H1 (cell line): ENCODE measurements at regions not wholly inside any gene's neighbourhood (a gene's known extent, or its start where the extent isn't known, plus 50 kb on each side); places are given as distances from the start of the nearest gene placed in this dataset.

ENCODE experiments used
- CTCF ChIA-PET: fragments of 300-600 bp; sonication (Branson Sonifier 250); formaldehyde crosslinking; loops from one replicate; lab custom pipeline; 2021; ENCODE audit not compliant: partially characterized antibody; lab: Charles Lee
- POLR2A ChIA-PET: fragments of 300-600 bp; sonication (Branson Sonifier 250); formaldehyde crosslinking; loops from one replicate; lab custom pipeline; 2021; ENCODE audit warnings: inconsistent platforms; ENCODE audit not compliant: partially characterized antibody; lab: Charles Lee
- DNase-seq, 2 experiments: peaks; one replicate each; pipeline versions ENCODE4 v3.0.0 to v3.0.0-alpha.2; 2010 to 2022; ENCODE audit warnings: low spot score in 2 of 2, low read depth in 1 of 2, mixed read lengths in 1 of 2
- FAIRE-seq: peaks from 2 replicates; lab custom pipeline; 2011; peaks lifted over from hg19 to GRCh38; lab: Jason Lieb, UNC
- H2AFZ ChIP-seq: 2 replicates; pipeline ENCODE4 v1.8.1; 2012; ENCODE audit warnings: low read length, inconsistent platforms
- H2AK5ac ChIP-seq: 2 replicates; pipeline ENCODE4 v1.6.1; 2013; ENCODE audit warnings: low read depth, low read length
- H2BK120ac ChIP-seq: replicated peaks from 2 replicates; pipeline ENCODE3; 2013; ENCODE audit warnings: low read depth, low read length, inconsistent platforms
- H2BK12ac ChIP-seq: 2 replicates; pipeline ENCODE4 v1.6.1; 2013; ENCODE audit warnings: low read depth, low read length
- H2BK15ac ChIP-seq: 2 replicates; pipeline ENCODE4 v1.6.1; 2013; ENCODE audit warnings: low read length
- H2BK20ac ChIP-seq: 2 replicates; pipeline ENCODE4 v1.6.1; 2013; ENCODE audit warnings: low read length
- H2BK5ac ChIP-seq: 2 replicates; pipeline ENCODE4 v1.6.1; 2013; ENCODE audit warnings: low read depth, low read length
- H3K14ac ChIP-seq: 2 replicates; pipeline ENCODE4 v1.6.1; 2013; ENCODE audit warnings: inconsistent platforms; ENCODE audit not compliant: insufficient read length
- H3K18ac ChIP-seq: 2 replicates; pipeline ENCODE4 v1.6.1; 2013; ENCODE audit warnings: low read length; ENCODE audit errors: extremely low read depth
- H3K23ac ChIP-seq: 2 replicates; pipeline ENCODE4 v1.6.1; 2013; ENCODE audit warnings: inconsistent platforms; ENCODE audit not compliant: insufficient read length
- H3K23me2 ChIP-seq: 2 replicates; pipeline ENCODE4 v1.6.1; 2013; ENCODE audit warnings: low read depth, low read length
- H3K27ac ChIP-seq: 2 replicates; pipeline ENCODE4 v1.6.1; 2011; ENCODE audit warnings: low read depth, low read length, inconsistent platforms
- H3K27me3 ChIP-seq, 4 experiments: replicated peaks in 1 of 4; 1 replicate in 1 of 4; 2 replicates in 3 of 4; pipeline versions ENCODE4 v1.6.1 to v1.8.1; 2011 to 2013; ENCODE audit warnings: low read length in 3 of 4, mild to moderate bottlenecking in 3 of 4, inconsistent platforms in 2 of 4, mixed read lengths in 2 of 4, moderate library complexity in 1 of 4; ENCODE audit not compliant: control insufficient read depth in 3 of 4, insufficient read depth in 3 of 4; ENCODE audit errors: extremely low read depth in 1 of 4
- H3K36me3 ChIP-seq, 4 experiments: 2 replicates each; pipeline versions ENCODE4 v1.6.1 to v1.8.1; 2011 to 2013; ENCODE audit warnings: mild to moderate bottlenecking in 4 of 4, low read length in 3 of 4, moderate library complexity in 2 of 4, control low read depth in 1 of 4, inconsistent platforms in 1 of 4; ENCODE audit not compliant: insufficient read depth in 4 of 4, control insufficient read depth in 2 of 4
- H3K4ac ChIP-seq: replicated peaks from 2 replicates; pipeline ENCODE3; 2013; ENCODE audit warnings: low read length, low read depth, mixed read lengths, inconsistent platforms; ENCODE audit not compliant: insufficient read length
- H3K4me1 ChIP-seq, 4 experiments: replicated peaks in 1 of 4; 1 replicate in 1 of 4; 2 replicates in 3 of 4; pipeline versions ENCODE4 v1.6.1 to v1.8.1; 2011 to 2013; ENCODE audit warnings: low read length in 3 of 4, inconsistent platforms in 2 of 4, mixed read lengths in 1 of 4; ENCODE audit not compliant: insufficient read depth in 4 of 4, control insufficient read depth in 3 of 4
- H3K4me2 ChIP-seq, 2 experiments: 2 replicates each; pipeline versions ENCODE4 v1.6.1 to v1.8.1; 2011 to 2013; ENCODE audit warnings: low read depth in 2 of 2, low read length in 2 of 2, control low read depth in 1 of 2, inconsistent platforms in 1 of 2, mild to moderate bottlenecking in 1 of 2; ENCODE audit not compliant: insufficient read depth in 1 of 2
- H3K4me3 ChIP-seq, 4 experiments: fragments of 200-600, 300-600 bp in 1 of 4; sonication (generic), shearing (Covaris generic), sonication (Bioruptor Twin) in 1 of 4; 2 replicates each; pipeline versions ENCODE4 v1.5.1 to v1.8.1; 2011 to 2016; ENCODE audit warnings: low read length in 4 of 4, low read depth in 3 of 4, control low read depth in 2 of 4, inconsistent platforms in 2 of 4, mild to moderate bottlenecking in 2 of 4, mixed read lengths in 1 of 4, moderate library complexity in 1 of 4; ENCODE audit not compliant: insufficient read depth in 2 of 4; ENCODE audit errors: extremely low read depth in 1 of 4
- H3K56ac ChIP-seq: replicated peaks from 2 replicates; pipeline ENCODE3; 2013; ENCODE audit warnings: low read depth, mild to moderate bottlenecking, mixed read lengths, low read length, inconsistent platforms; ENCODE audit not compliant: insufficient read length
- H3K79me1 ChIP-seq: 2 replicates; pipeline ENCODE4 v1.6.1; 2013; ENCODE audit warnings: low read depth, low read length, control low read depth
- H3K79me2 ChIP-seq, 2 experiments: 2 replicates each; pipeline versions ENCODE4 v1.6.1 to v1.8.1; 2012 to 2013; ENCODE audit warnings: low read length in 2 of 2, mild to moderate bottlenecking in 2 of 2, inconsistent platforms in 1 of 2; ENCODE audit not compliant: insufficient read depth in 2 of 2, control insufficient read depth in 1 of 2
- H3K9ac ChIP-seq, 4 experiments: replicated peaks in 1 of 4; 1 replicate in 1 of 4; 2 replicates in 3 of 4; pipeline versions ENCODE4 v1.6.1 to v1.8.1; 2011 to 2013; ENCODE audit warnings: low read depth in 3 of 4, low read length in 3 of 4, control low read depth in 2 of 4, mild to moderate bottlenecking in 2 of 4, moderate library complexity in 2 of 4, inconsistent platforms in 1 of 4; ENCODE audit errors: extremely low read depth in 1 of 4
- H3K9me3 ChIP-seq, 2 experiments: 2 replicates each; pipeline versions ENCODE4 v1.6.1 to v1.8.1; 2012 to 2013; ENCODE audit warnings: mild to moderate bottlenecking in 2 of 2, moderate library complexity in 2 of 2, control low read depth in 1 of 2, inconsistent platforms in 1 of 2, low read depth in 1 of 2, low read length in 1 of 2, mixed read lengths in 1 of 2; ENCODE audit not compliant: insufficient read depth in 2 of 2
- H4K20me1 ChIP-seq, 2 experiments: replicated peaks in 1 of 2; 2 replicates each; pipeline versions ENCODE3 to v1.8.1; 2011 to 2013; ENCODE audit warnings: inconsistent platforms in 2 of 2, low read length in 2 of 2, mild to moderate bottlenecking in 1 of 2; ENCODE audit not compliant: insufficient read depth in 2 of 2, control insufficient read depth in 1 of 2
- H4K5ac ChIP-seq: 2 replicates; pipeline ENCODE4 v1.6.1; 2013; ENCODE audit warnings: low read length, low read depth, mixed read lengths, inconsistent platforms; ENCODE audit not compliant: insufficient read length
- H4K8ac ChIP-seq: 2 replicates; pipeline ENCODE4 v1.8.0; 2013; ENCODE audit warnings: mild to moderate bottlenecking, moderate library complexity, low read length, inconsistent platforms; ENCODE audit not compliant: insufficient read depth; ENCODE audit errors: extremely low read depth
- H4K91ac ChIP-seq: replicated peaks from 2 replicates; pipeline ENCODE3; 2013; ENCODE audit warnings: low read length, mixed read lengths, inconsistent platforms; ENCODE audit not compliant: insufficient read length
- BRCA1 ChIP-seq: IDR thresholded peaks from 2 replicates; pipeline ENCODE4 v1.6.1; 2012; ENCODE audit warnings: low read depth, low read length, improper control_type of control experiment
- E2F6 ChIP-seq: IDR thresholded peaks from 2 replicates; pipeline ENCODE4 v1.6.1; 2012; ENCODE audit warnings: inconsistent platforms
- GABPA ChIP-seq: IDR thresholded peaks from 2 replicates; pipeline ENCODE4 v1.6.1; 2011; ENCODE audit warnings: mild to moderate bottlenecking, low read length, moderate library complexity, borderline replicate concordance; ENCODE audit not compliant: insufficient read depth
- GTF2F1 ChIP-seq: IDR thresholded peaks from 2 replicates; pipeline ENCODE4 v1.6.1; 2012; ENCODE audit warnings: low read depth, low read length, improper control_type of control experiment, borderline replicate concordance
- MAX ChIP-seq: IDR thresholded peaks from 2 replicates; pipeline ENCODE4 v1.6.1; 2012; ENCODE audit warnings: inconsistent platforms
- SIX5 ChIP-seq: IDR thresholded peaks from 2 replicates; pipeline ENCODE4 v1.6.1; 2011; ENCODE audit warnings: mild to moderate bottlenecking, low read depth, low read length
- SP4 ChIP-seq: IDR thresholded peaks from 2 replicates; pipeline ENCODE4 v1.6.1; 2012; ENCODE audit warnings: low read length, inconsistent platforms
- SRF ChIP-seq: IDR thresholded peaks from 2 replicates; pipeline ENCODE4 v1.6.1; 2011; ENCODE audit warnings: mild to moderate bottlenecking, low read depth, low read length, moderate library complexity
- WGBS, 2 experiments: shearing (Covaris generic) in 1 of 2; methylation state at CpG; one replicate each; pipeline versions ENCODE4 v1.1.6 to v1.1.7; 2013 to 2015; ENCODE audit warnings: low lambda C conversion rate in 2 of 2, mixed read lengths in 2 of 2, inconsistent platforms in 1 of 2, low coverage in 1 of 2, missing lambda C conversion rate in 1 of 2; ENCODE audit not compliant: insufficient replicate concordance in 2 of 2, insufficient coverage in 1 of 2, insufficient read length in 1 of 2; ENCODE audit errors: extremely low coverage in 1 of 2, missing lambda C conversion rate in 1 of 2; 5-methylcytosine and 5-hydroxymethylcytosine counted together

- CTCF ChIA-PET = interaction anchor here (0.7 to 1.1 kb wide), 2 partner anchors 14 to 27 kb away, joined by 3 to 4 read pairs; no protein-coding TSS in a partner anchor
- TF ChIP-seq SIX5 (no peak), SP4 (no peak), SRF (no peak), E2F6 (no peak), MAX (no peak), BRCA1 (no peak), GABPA (no peak), GTF2F1 (no peak)
- TF ChIP-seq, all 59 proteins: peak for 0
- Histone ChIP-seq H3K27me3 (no peaks in the 10 kb centered on the region), H4K20me1 (no peaks in the 10 kb centered on the region), H2BK120ac (no peak overlapping the region), H2AFZ (no peak overlapping the region), H3K56ac (no peak overlapping the region), H2BK12ac (no peak overlapping the region), H3K79me2 (no peaks in the 10 kb centered on the region), H3K23ac (no peak overlapping the region), H3K79me1 (no peaks in the 10 kb centered on the region), H3K4ac (no peak overlapping the region), H3K4me1 (no peaks in the 10 kb centered on the region), H3K4me2 (no peak overlapping the region), H3K4me3 (no peak overlapping the region), H4K8ac (no peak overlapping the region), H3K14ac (no peak overlapping the region), H3K9ac (no peak overlapping the region), H2BK15ac (no peak overlapping the region), H2AK5ac (no peak overlapping the region), H4K91ac (no peak overlapping the region), H3K9me3 (no peaks in the 10 kb centered on the region), H3K18ac (no peak overlapping the region), H4K5ac (no peak overlapping the region), H2BK5ac (no peak overlapping the region), H3K36me3 (no peaks in the 10 kb centered on the region), H3K27ac (no peak overlapping the region), H2BK20ac (no peak overlapping the region), H3K23me2 (no peaks in the 10 kb centered on the region)
- FAIRE-seq (no peak), DNase-seq (no peak)
- POLR2A ChIA-PET = no interaction called here
- 93% methylated on average over 1 of the region's 1 CpG; no CpG with 5 or more reads in 1 of the 2 experiments for WGBS, 2 experiments
These were observed 217.1 kb upstream of the ARHGAP24 start for GRCh38 chr4:85257817-85258370.
